ENCODE measurements at regions not wholly inside any gene's neighbourhood (a gene's known extent, or its start where the extent isn't known, plus 50 kb on each side); places are given as distances from the start of the nearest gene placed in this dataset.

GRCh38 chr9:89820337-89820736, 215.5 kb downstream of the GADD45G start:
- H3K23me2 ChIP-seq (ENCODE audit: low read depth, low read length) = peaks cover 4% of the 10 kb centered on the region
- no peak overlapping the region for H3K23ac ChIP-seq (ENCODE audit: insufficient read length)
- H3K79me1 ChIP-seq (ENCODE audit: low read depth, low read length) = no peaks in the 10 kb centered on the region
- no peak overlapping the region for H4K8ac ChIP-seq (ENCODE audit: extremely low read depth, insufficient read depth, low read length)
- H3K4me2 ChIP-seq (ENCODE audit: insufficient read depth in 1 of 2, low read depth in 2 of 2, low read length in 2 of 2) = no peak overlapping the region
- H3K79me2 ChIP-seq (ENCODE audit: control insufficient read depth in 1 of 2, insufficient read depth in 2 of 2, low read length in 2 of 2) = no peaks in the 10 kb centered on the region
- H2BK15ac ChIP-seq (ENCODE audit: low read length) = peak overlapping the region; percentile 98
- peak overlapping the region; percentile 89; the same call in 1 of the 2 replicates for H2BK20ac ChIP-seq (ENCODE audit: low read length)
- no peak overlapping the region for H3K9ac ChIP-seq (replicated peaks in 1 of 4; ENCODE audit: extremely low read depth in 1 of 4, low read depth in 3 of 4, low read length in 3 of 4)
- peak overlapping the region; percentile 93 for H2BK12ac ChIP-seq (ENCODE audit: low read depth, low read length)
- H3K36me3 ChIP-seq (ENCODE audit: control insufficient read depth in 2 of 4, insufficient read depth in 4 of 4, low read length in 3 of 4) = no peaks in the 10 kb centered on the region
- H3K18ac ChIP-seq (ENCODE audit: extremely low read depth, low read length) = no peak overlapping the region
- peak overlapping the region; percentile 85 for H3K14ac ChIP-seq (ENCODE audit: insufficient read length)
- H4K20me1 ChIP-seq (replicated peaks in 1 of 2; ENCODE audit: control insufficient read depth in 1 of 2, insufficient read depth in 2 of 2, low read length in 2 of 2) = peaks cover 0 to 3% of the 10 kb centered on the region in 2 experiments
- no peak for FAIRE-seq
- ChIA-PET CTCF (ENCODE audit: partially characterized antibody) (interaction anchor here (1.4 kb wide), 1 partner anchor 9 kb away, joined by 3 read pairs; no protein-coding TSS in a partner anchor), POLR2A (ENCODE audit: partially characterized antibody) (interaction anchor here (1.2 kb wide), 1 partner anchor 215 kb away, joined by 3 read pairs; the partner anchor contains the start of gene GADD45G)
- no peaks in the 10 kb centered on the region; a peak in 1 of 7 replicates for H3K4me1 ChIP-seq (replicated peaks in 1 of 4; ENCODE audit: control insufficient read depth in 3 of 4, insufficient read depth in 4 of 4, low read length in 3 of 4)
- H3K4me3 ChIP-seq (ENCODE audit: extremely low read depth in 1 of 4, insufficient read depth in 2 of 4, low read depth in 3 of 4, low read length in 4 of 4) = no peak overlapping the region
- 87% methylated on average over 2 of the region's 2 CpGs; no CpG with 5 or more reads in 1 of the 2 experiments for WGBS, 2 experiments (ENCODE audit: extremely low coverage in 1 of 2, insufficient coverage in 1 of 2, insufficient read length in 1 of 2, insufficient replicate concordance in 2 of 2, low coverage in 1 of 2, low lambda C conversion rate in 2 of 2, missing lambda C conversion rate in 1 of 2)
- H3K4ac ChIP-seq (replicated peaks; ENCODE audit: insufficient read length, low read depth, low read length) = no peak overlapping the region
- H3K27ac ChIP-seq (ENCODE audit: low read depth, low read length) = no peak overlapping the region
- H3K9me3 ChIP-seq (ENCODE audit: insufficient read depth in 2 of 2, low read depth in 1 of 2, low read length in 1 of 2) = no peaks in the 10 kb centered on the region
- no peak overlapping the region for H4K91ac ChIP-seq (replicated peaks; ENCODE audit: insufficient read length, low read length)
- peak overlapping the region; percentile 99 for H2AK5ac ChIP-seq (ENCODE audit: low read depth, low read length)
- H3K56ac ChIP-seq (replicated peaks; ENCODE audit: insufficient read length, low read depth, low read length) = peak overlapping the region; percentile 94
- DNase-seq (ENCODE audit: low read depth in 1 of 2, low spot score in 2 of 2) = no peak
- H2AFZ ChIP-seq (ENCODE audit: low read length) = no peak overlapping the region
- H4K5ac ChIP-seq (ENCODE audit: insufficient read length, low read depth, low read length) = no peak overlapping the region
- H3K27me3 ChIP-seq (replicated peaks in 1 of 4; ENCODE audit: control insufficient read depth in 3 of 4, extremely low read depth in 1 of 4, insufficient read depth in 3 of 4, low read length in 3 of 4) = peaks cover 0 to 3% (median 0%) of the 10 kb centered on the region in 4 experiments; a peak in 2 of 7 replicates
- peak overlapping the region; percentile 59 for H2BK120ac ChIP-seq (replicated peaks; ENCODE audit: low read depth, low read length)
- peak overlapping the region; percentile 77 for H2BK5ac ChIP-seq (ENCODE audit: low read depth, low read length)
- no peak for TF ChIP-seq SIN3A (conservative IDR thresholded peaks at IDR 0.05 in 1 of 2, IDR thresholded peaks at IDR 0.05 in 1 of 2; ENCODE audit: low read depth in 1 of 2, low read length in 2 of 2)
- TF ChIP-seq CHD1 (IDR thresholded peaks at IDR 0.05; ENCODE audit: low read depth, low read length) = no peak
- no peak for TF ChIP-seq TAF7 (optimal IDR thresholded peaks at IDR 0.05; ENCODE audit: borderline replicate concordance, low read depth, low read length)
- TF ChIP-seq NANOG (IDR thresholded peaks at IDR 0.05; ENCODE audit: insufficient read depth, low read depth, low read length, poor library complexity, severe bottlenecking) = no peak
- TF ChIP-seq RFX5 (IDR thresholded peaks at IDR 0.05; ENCODE audit: borderline replicate concordance, low read depth, low read length) = no peak
- no peak for TF ChIP-seq RAD21 (IDR thresholded peaks at IDR 0.05 in 1 of 2, conservative IDR thresholded peaks at IDR 0.05 in 1 of 2; ENCODE audit: low read depth in 2 of 2, low read length in 2 of 2)
- no peak for TF ChIP-seq E2F6 (IDR thresholded peaks at IDR 0.05)
- no peak for TF ChIP-seq BACH1 (IDR thresholded peaks at IDR 0.05; ENCODE audit: low read length)
- TF ChIP-seq BRCA1 (IDR thresholded peaks at IDR 0.05; ENCODE audit: low read depth, low read length) = no peak
- TF ChIP-seq SIRT6 (IDR thresholded peaks at IDR 0.05; ENCODE audit: low read length) = no peak
- TF ChIP-seq MAX (IDR thresholded peaks at IDR 0.05) = no peak
- TF ChIP-seq RBBP5 (IDR thresholded peaks at IDR 0.05; ENCODE audit: borderline replicate concordance, low read depth, low read length) = no peak
- TF ChIP-seq EZH2 (IDR thresholded peaks at IDR 0.05; ENCODE audit: low read depth, low read length, severe bottlenecking) = no peak

All from H1 (cell line).